GM18502 (cell line): ENCODE measurements at regions not wholly inside any gene's neighbourhood (a gene's known extent, or its start where the extent isn't known, plus 50 kb on each side); places are given as distances from the start of the nearest gene placed in this dataset.
"Not testable (repeated sequence)": the region's sequence is repeated elsewhere in the genome, so short reads cannot be mapped to it uniquely, and the experiment has no call there.

ENCODE experiments used
- ATAC-seq: cut with Tn5 transposase; IDR thresholded peaks from one replicate; pipeline ENCODE4 v1.9.1; 2021; ENCODE audit warnings: mild to moderate bottlenecking; ENCODE audit not compliant: unreplicated experiment, poor library complexity

- ATAC-seq = no peak
Observed at GRCh38 chr6:154920495-154921200, 74.5 kb upstream of the TIAM2 start.

DNA sequence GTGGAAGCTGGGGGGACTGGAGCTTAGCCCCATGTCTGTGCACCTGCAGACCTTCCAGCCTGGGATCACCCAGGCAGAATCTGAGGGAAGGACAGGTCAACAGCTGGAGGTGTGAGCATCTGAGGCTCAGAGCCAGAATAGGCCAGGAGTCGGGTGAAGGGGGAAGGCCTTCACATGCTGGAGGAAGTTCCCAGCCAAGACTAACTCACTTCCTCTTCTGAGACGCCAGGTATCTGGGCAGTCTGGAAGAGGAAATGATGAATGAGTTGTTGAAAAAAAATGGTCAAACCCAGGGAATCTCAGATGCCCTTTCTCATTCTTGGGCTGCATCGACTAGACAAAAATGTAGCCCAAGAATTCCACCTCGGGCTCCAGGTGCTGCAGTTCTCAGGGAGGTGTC is 73.6 kb upstream of the TIAM2 start:
- peak; percentile 73 for ATAC-seq

DNA sequence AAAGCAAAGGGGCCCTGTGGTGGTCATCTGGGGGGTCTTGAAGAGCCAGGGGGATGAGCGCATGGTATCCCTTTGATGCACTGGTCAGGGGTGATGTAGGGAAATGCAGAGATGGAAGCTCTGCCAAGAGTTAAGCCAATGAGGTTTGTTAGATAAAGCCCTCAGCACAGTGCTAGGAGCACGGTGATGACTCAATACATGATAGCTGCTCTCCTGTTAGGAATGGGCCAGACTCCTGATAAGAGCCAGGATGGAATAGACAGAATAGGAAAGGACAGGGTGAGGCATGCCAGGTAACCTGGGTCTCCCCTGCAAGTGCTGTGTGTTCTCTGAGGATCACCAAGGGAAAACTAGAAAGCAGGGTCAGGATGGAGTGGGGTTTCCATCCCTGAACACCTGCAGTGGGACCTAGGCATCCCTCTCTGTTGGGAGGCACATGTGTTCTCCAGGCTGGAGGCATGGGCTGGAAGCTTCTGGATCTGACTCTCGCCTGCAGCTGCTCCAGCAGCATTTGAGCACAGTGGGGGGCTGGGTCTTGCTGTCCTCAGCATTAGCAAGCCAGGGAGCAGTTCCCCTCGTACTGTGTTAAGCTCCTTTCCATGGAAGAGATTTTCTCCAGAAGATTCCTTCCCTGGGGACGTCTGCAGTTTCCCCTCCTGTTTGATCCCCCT is 71.8 kb upstream of the TIAM2 start:
- no peak for ATAC-seq

- ATAC-seq = no peak
Observed at GRCh38 chr6:154925130-154925529, 70.0 kb upstream of the TIAM2 start.

GRCh38 chr6:154926366-154926765 is 68.7 kb upstream of the TIAM2 start:
- no peak for ATAC-seq

DNA sequence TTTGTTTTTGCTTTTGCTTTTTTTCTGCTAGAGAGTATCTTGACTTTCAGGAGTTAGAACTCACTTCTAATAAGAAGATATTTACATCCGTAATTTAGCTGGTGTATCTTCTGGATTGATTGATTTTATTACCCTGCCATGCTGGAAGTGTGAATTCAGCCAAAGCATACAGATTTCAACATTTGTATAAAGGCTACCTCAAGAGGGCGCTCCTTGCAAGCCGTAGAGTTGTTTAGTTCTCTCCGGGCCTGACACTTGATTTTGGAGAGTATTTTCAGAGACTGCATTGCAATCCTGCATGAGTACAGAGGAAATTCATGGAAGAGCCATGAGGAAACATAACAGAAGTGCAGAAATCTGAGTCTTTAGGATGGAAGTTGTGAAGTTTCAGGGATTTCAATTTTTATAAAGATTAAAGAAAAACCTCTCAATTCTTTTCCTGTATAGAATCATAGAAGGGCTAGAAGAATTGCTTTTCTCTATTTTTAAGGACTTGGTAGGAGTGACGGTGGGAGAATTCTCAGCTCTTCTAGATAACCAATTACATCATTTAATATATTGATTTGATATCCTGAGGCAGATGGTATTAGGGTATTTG is 66.7 kb upstream of the TIAM2 start:
- ATAC-seq = peak; percentile 74

- no peak for ATAC-seq
Observed at GRCh38 chr6:154930451-154930851, 64.7 kb upstream of the TIAM2 start.

- ATAC-seq = no peak
Observed at GRCh38 chr6:154931711-154932424, 63.2 kb upstream of the TIAM2 start.

DNA sequence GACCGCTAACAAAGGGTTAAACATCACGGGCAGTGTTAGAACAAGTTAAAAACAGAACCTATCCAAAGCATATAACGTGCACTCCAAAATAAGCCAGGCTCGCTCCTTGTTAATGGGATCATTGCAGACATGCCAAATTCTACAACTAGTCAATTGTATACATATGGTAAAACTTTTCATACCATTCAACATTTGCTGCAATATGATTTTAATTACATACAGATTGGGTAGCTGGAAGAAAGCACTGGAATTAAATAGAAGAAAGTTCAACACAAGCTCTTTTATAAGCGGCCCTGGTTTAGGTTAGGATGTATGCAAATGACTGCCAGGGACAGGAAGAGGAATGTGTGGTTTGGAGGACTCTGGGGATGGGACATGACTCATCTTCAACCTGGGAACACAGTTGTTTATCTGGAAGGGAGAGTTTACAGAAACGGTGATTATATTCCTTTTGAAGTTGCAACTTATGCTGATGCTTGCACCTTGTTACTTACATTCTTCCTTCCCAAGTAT is 62.5 kb upstream of the TIAM2 start:
- ATAC-seq = no peak

- ATAC-seq = no peak
Observed at GRCh38 chr6:154933181-154933827, 61.8 kb upstream of the TIAM2 start.

- no peak for ATAC-seq
Observed at GRCh38 chr6:154937306-154938220, 57.6 kb upstream of the TIAM2 start.

DNA sequence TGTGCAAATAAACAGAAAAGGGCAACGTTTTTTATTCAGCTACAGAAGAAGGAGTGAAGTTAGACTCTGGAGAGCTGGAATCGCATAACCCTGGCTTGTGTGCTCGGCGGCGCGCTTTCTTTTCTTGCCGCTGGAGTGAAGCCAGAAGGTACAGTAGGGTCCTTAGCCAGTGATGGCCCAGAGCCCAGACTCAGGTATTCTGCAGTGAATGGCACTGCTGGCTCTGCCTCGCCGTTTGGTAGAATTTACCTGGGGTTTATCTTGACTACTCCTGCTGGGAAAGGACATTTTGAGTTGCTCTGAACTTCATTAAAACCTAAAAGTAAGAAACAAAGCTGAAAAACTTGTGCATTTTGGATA is 56.9 kb upstream of the TIAM2 start:
- no peak for ATAC-seq

DNA sequence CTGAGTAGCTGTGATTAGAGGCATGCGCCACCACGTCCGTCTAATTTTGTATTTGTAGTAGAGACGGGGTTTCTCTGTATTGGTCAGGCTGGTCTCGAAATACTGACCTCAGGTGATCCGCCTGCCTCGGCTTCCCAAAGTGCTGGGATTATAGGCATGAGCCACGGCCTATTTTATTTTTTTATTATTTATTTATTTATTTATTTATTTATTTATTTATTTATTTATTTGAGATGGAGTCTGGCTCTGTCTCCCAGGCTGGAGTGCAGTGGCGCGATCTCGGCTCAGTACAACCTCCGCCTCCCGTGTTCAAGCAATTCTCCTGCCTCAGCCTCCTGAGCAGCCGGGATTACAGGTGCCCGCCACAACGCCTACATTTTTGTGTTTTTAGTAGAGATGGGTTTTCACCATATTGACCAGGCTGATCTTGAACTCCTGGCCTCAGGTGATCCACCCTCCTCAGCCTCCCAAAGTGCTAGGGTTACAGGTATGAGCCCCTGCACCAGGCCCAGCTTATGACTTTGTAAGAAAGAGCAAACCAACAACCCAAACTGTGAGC is 56.3 kb upstream of the TIAM2 start:
- not testable (repeated sequence) for ATAC-seq

DNA sequence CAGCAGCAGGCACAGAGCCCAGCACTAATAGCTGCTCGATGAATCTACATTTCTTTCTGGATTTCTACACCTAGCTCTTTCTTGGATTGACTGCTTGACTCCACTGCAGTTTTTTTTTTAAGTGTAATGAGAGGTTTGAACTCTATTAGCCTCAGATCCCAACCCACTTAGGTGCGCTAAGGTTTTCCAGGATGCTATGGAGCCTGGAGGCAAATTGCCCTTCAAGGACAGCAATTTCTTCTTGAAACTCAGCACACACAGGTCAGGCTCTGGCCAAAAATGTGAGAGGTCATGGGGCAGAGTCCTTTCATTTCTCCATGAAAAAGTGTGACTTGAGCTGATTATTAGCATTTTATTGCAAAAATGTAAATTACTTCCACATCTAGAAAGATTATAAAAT is 52.3 kb upstream of the TIAM2 start:
- no peak for ATAC-seq

GRCh38 chr6:154945271-154945890 is 49.7 kb upstream of the TIAM2 start:
- no peak for ATAC-seq
